ENCODE measurements at regions not wholly inside any gene's neighbourhood (a gene's known extent, or its start where the extent isn't known, plus 50 kb on each side); places are given as distances from the start of the nearest gene placed in this dataset.

GRCh38 chr2:37458133-37458532 lies 113.7 kb downstream of the QPCT start:
- Mint-ChIP-seq H3K9me3 (peaks cover 0 to under 1% (median 0%) of the 10 kb centered on the region in 7 donors), H3K36me3 (no peaks in the 10 kb centered on the region), H3K27ac (no peak overlapping the region), H3K4me3 (no peak overlapping the region), H3K27me3 (no peaks in the 10 kb centered on the region), H3K4me1 (peaks cover 4 to 8% (median 6%) of the 10 kb centered on the region in 3 donors)
- ATAC-seq (ENCODE audit: low read depth in 2 of 2) (no peak), DNase-seq (no peak)

- DNase-seq (no peak), ATAC-seq (ENCODE audit: low read depth in 2 of 2) (no peak)
- Mint-ChIP-seq H3K4me1 (peaks cover 4 to 8% (median 5%) of the 10 kb centered on the region in 3 donors), H3K27me3 (no peaks in the 10 kb centered on the region), H3K4me3 (no peak overlapping the region), H3K27ac (no peak overlapping the region), H3K9me3 (no peaks in the 10 kb centered on the region), H3K36me3 (no peaks in the 10 kb centered on the region)
Observed at GRCh38 chr2:37459095-37459981, 114.9 kb downstream of the QPCT start.

- DNase-seq (no peak), ATAC-seq (ENCODE audit: low read depth in 2 of 2) (no peak)
- Mint-ChIP-seq H3K27me3 (no peaks in the 10 kb centered on the region), H3K36me3 (no peaks in the 10 kb centered on the region), H3K27ac (peak overlapping the region in 1 of 6 donors; percentile 13), H3K4me1 (peaks cover 4 to 8% (median 5%) of the 10 kb centered on the region in 3 donors), H3K9me3 (no peaks in the 10 kb centered on the region), H3K4me3 (no peak overlapping the region)
Observed at GRCh38 chr2:37460896-37461229, 116.4 kb downstream of the QPCT start.

GRCh38 chr2:37464067-37464466 lies 119.6 kb downstream of the QPCT start:
- no peaks in the 10 kb centered on the region for H3K36me3 Mint-ChIP-seq
- H3K27ac Mint-ChIP-seq: no peak overlapping the region
- peaks cover 0 to 8% (median 7%) of the 10 kb centered on the region in 3 donors for H3K27me3 Mint-ChIP-seq
- ATAC-seq (ENCODE audit: low read depth in 2 of 2) (no peak), DNase-seq (no peak)
- H3K4me3 Mint-ChIP-seq: no peak overlapping the region
- H3K4me1 Mint-ChIP-seq: no peaks in the 10 kb centered on the region
- no peaks in the 10 kb centered on the region for H3K9me3 Mint-ChIP-seq

- H3K27ac Mint-ChIP-seq: peak overlapping the region in 1 of 6 donors; percentile 82
- ATAC-seq (ENCODE audit: low read depth in 2 of 2): no peak
- H3K36me3 Mint-ChIP-seq: no peaks in the 10 kb centered on the region
- no peaks in the 10 kb centered on the region for H3K4me1 Mint-ChIP-seq
- DNase-seq: no peak
- peaks cover 0 to 18% (median 16%) of the 10 kb centered on the region in 3 donors for H3K27me3 Mint-ChIP-seq
- no peak overlapping the region for H3K4me3 Mint-ChIP-seq
- no peaks in the 10 kb centered on the region for H3K9me3 Mint-ChIP-seq
Observed at GRCh38 chr2:37466533-37467222, 122.2 kb downstream of the QPCT start.

GRCh38 chr2:37468170-37468569 lies 123.7 kb downstream of the QPCT start:
- no peaks in the 10 kb centered on the region for H3K9me3 Mint-ChIP-seq
- H3K36me3 Mint-ChIP-seq: no peaks in the 10 kb centered on the region
- no peak for DNase-seq
- no peaks in the 10 kb centered on the region for H3K4me1 Mint-ChIP-seq
- H3K27ac Mint-ChIP-seq: no peak overlapping the region
- no peak overlapping the region for H3K4me3 Mint-ChIP-seq
- H3K27me3 Mint-ChIP-seq: peaks cover 0 to 18% (median 16%) of the 10 kb centered on the region in 3 donors
- ATAC-seq (ENCODE audit: low read depth in 2 of 2): no peak

- Mint-ChIP-seq H3K4me1 (no peaks in the 10 kb centered on the region), H3K36me3 (no peaks in the 10 kb centered on the region), H3K27ac (peak overlapping the region in 1 of 6 donors; percentile 65), H3K27me3 (peaks cover 0 to 18% (median 16%) of the 10 kb centered on the region in 3 donors), H3K9me3 (no peaks in the 10 kb centered on the region), H3K4me3 (no peak overlapping the region)
- ATAC-seq (ENCODE audit: low read depth in 2 of 2): no peak
- no peak for DNase-seq
Observed at GRCh38 chr2:37469126-37469525, 124.7 kb downstream of the QPCT start.

- DNase-seq (no peak), ATAC-seq (ENCODE audit: low read depth in 2 of 2) (no peak)
- peaks cover 0 to 18% (median 16%) of the 10 kb centered on the region in 3 donors for H3K27me3 Mint-ChIP-seq
- no peaks in the 10 kb centered on the region for H3K4me1 Mint-ChIP-seq
- no peak overlapping the region for H3K4me3 Mint-ChIP-seq
- H3K27ac Mint-ChIP-seq: no peak overlapping the region
- no peaks in the 10 kb centered on the region for H3K9me3 Mint-ChIP-seq
- H3K36me3 Mint-ChIP-seq: no peaks in the 10 kb centered on the region
Observed at GRCh38 chr2:37471104-37471503, 126.7 kb downstream of the QPCT start.

- no peaks in the 10 kb centered on the region for H3K9me3 Mint-ChIP-seq
- peaks cover 0 to 15% (median 8%) of the 10 kb centered on the region in 3 donors for H3K27me3 Mint-ChIP-seq
- ATAC-seq (ENCODE audit: low read depth in 2 of 2): no peak
- H3K27ac Mint-ChIP-seq: no peak overlapping the region
- DNase-seq: no peak
- no peak overlapping the region for H3K4me3 Mint-ChIP-seq
- no peaks in the 10 kb centered on the region for H3K4me1 Mint-ChIP-seq
- no peaks in the 10 kb centered on the region for H3K36me3 Mint-ChIP-seq
Observed at GRCh38 chr2:37471994-37472393, 127.6 kb downstream of the QPCT start.

- H3K4me1 Mint-ChIP-seq: no peaks in the 10 kb centered on the region
- ATAC-seq (ENCODE audit: low read depth in 2 of 2): no peak
- H3K27me3 Mint-ChIP-seq: peaks cover 0 to 11% (median 8%) of the 10 kb centered on the region in 3 donors
Observed at GRCh38 chr2:37472959-37473358, 128.5 kb downstream of the QPCT start.

GRCh38 chr2:37476411-37476810 lies 132.0 kb downstream of the QPCT start:
- Mint-ChIP-seq H3K27ac (no peak overlapping the region), H3K9me3 (peaks cover 0 to 6% (median 2%) of the 10 kb centered on the region in 7 donors), H3K36me3 (no peaks in the 10 kb centered on the region), H3K4me3 (no peak overlapping the region), H3K27me3 (no peaks in the 10 kb centered on the region), H3K4me1 (no peaks in the 10 kb centered on the region)
- no peak for ATAC-seq (ENCODE audit: low read depth in 2 of 2)
- no peak for DNase-seq

More at GRCh38 chr2:37472959-37473358, 128.5 kb downstream of the QPCT start:
- no peak overlapping the region for H3K27ac Mint-ChIP-seq
- no peak overlapping the region for H3K4me3 Mint-ChIP-seq
- no peaks in the 10 kb centered on the region for H3K36me3 Mint-ChIP-seq
- no peaks in the 10 kb centered on the region for H3K9me3 Mint-ChIP-seq
- DNase-seq: no peak

GRCh38 chr2:37477921-37478320 lies 133.5 kb downstream of the QPCT start:
- no peaks in the 10 kb centered on the region for H3K4me1 Mint-ChIP-seq
- no peaks in the 10 kb centered on the region for H3K36me3 Mint-ChIP-seq
- DNase-seq: no peak
- H3K4me3 Mint-ChIP-seq: no peak overlapping the region
- H3K27ac Mint-ChIP-seq: peak overlapping the region in 1 of 6 donors; percentile 33
- peaks cover 0 to 6% (median 2%) of the 10 kb centered on the region in 7 donors for H3K9me3 Mint-ChIP-seq
- H3K27me3 Mint-ChIP-seq: no peaks in the 10 kb centered on the region
- no peak for ATAC-seq (ENCODE audit: low read depth in 2 of 2)

- H3K27ac Mint-ChIP-seq: no peak overlapping the region
- H3K27me3 Mint-ChIP-seq: peaks cover 0 to 5% (median 0%) of the 10 kb centered on the region in 3 donors
- no peaks in the 10 kb centered on the region for H3K4me1 Mint-ChIP-seq
- peaks cover 0 to 6% (median 2%) of the 10 kb centered on the region in 7 donors for H3K9me3 Mint-ChIP-seq
- no peak overlapping the region for H3K4me3 Mint-ChIP-seq
- no peak for ATAC-seq (ENCODE audit: low read depth in 2 of 2)
- H3K36me3 Mint-ChIP-seq: no peaks in the 10 kb centered on the region
- no peak for DNase-seq
Observed at GRCh38 chr2:37481244-37481643, 136.8 kb downstream of the QPCT start.

GRCh38 chr2:37489041-37489456 lies 144.6 kb downstream of the QPCT start:
- H3K27me3 Mint-ChIP-seq: peaks cover 0 to 5% (median 0%) of the 10 kb centered on the region in 3 donors
- no peak for ATAC-seq (ENCODE audit: low read depth in 2 of 2)
- H3K9me3 Mint-ChIP-seq: peaks cover 0 to 6% (median 0%) of the 10 kb centered on the region in 7 donors
- DNase-seq: no peak
- H3K4me1 Mint-ChIP-seq: no peaks in the 10 kb centered on the region
- no peak overlapping the region for H3K27ac Mint-ChIP-seq
- no peaks in the 10 kb centered on the region for H3K36me3 Mint-ChIP-seq
- no peak overlapping the region for H3K4me3 Mint-ChIP-seq

Measured in naive B cell (primary cell).